ENCODE measurements at regions not wholly inside any gene's neighbourhood (a gene's known extent, or its start where the extent isn't known, plus 50 kb on each side); places are given as distances from the start of the nearest gene placed in this dataset.
"Not testable (repeated sequence)": the region's sequence is repeated elsewhere in the genome, so short reads cannot be mapped to it uniquely, and the experiment has no call there.

DNA sequence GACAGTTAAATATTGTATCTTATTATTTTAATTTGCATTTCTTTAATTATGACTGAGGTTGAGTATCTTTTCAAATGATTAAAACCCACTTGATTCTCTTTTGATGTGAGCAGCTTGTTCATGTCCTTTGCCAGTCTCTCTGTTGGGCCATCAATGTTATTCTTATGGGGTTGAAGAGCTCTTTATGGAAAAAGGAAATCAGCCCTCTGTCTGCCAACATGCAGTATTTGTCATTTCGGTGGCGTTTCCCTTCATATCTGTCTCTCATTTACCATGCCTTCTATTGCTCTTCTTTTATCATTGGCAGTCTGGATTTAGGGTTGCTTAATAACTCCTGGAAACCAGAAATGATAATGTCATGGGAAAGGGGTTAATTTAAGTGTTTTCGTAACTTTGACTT lies 340.7 kb upstream of the DNAJC19 start:
- no peak for DNase-seq (ENCODE audit: low read depth)

- no peak for DNase-seq (ENCODE audit: low read depth)
Measured at GRCh38 chr3:181329024-181329423, 339.5 kb upstream of the DNAJC19 start.

DNA sequence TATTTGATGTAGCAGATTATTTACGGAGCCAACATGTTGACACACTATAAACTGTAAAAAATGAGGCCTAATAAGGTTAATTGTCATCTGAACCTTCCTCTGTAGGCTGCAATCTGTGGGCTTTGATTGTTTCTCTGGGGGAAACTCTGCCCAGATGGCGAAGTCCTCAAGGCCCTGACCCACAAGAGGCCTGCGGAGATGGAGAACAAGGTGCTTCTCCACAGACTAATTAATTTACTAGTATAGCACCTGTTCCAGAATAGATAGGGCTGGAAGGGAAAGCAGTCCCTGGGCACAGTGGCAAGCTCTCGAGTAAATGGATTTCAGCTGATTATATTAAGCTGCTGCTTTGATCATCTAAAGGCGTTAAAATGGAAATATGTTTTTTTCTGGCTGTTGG lies 338.8 kb upstream of the DNAJC19 start:
- DNase-seq (ENCODE audit: low read depth), result no peak

DNA sequence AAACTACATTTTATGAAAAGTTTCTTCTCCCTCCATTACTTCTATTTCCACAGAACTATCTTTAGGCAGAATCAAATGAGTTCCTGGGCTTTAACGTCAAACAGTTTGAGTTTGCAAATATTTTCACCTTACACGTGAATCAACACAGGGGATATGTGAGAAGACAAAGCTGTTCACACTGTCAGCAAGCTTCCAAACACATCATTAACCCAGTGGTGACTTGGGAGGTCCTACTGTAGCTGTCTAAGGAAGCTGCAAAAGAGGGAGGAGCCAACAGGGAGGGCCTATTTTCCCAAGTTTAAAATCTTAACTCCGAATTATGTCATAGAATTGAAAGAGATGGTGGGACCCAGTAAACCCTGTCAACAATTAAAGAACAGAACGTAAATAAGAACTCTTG lies 337.8 kb upstream of the DNAJC19 start:
- DNase-seq (ENCODE audit: low read depth), result no peak

DNA sequence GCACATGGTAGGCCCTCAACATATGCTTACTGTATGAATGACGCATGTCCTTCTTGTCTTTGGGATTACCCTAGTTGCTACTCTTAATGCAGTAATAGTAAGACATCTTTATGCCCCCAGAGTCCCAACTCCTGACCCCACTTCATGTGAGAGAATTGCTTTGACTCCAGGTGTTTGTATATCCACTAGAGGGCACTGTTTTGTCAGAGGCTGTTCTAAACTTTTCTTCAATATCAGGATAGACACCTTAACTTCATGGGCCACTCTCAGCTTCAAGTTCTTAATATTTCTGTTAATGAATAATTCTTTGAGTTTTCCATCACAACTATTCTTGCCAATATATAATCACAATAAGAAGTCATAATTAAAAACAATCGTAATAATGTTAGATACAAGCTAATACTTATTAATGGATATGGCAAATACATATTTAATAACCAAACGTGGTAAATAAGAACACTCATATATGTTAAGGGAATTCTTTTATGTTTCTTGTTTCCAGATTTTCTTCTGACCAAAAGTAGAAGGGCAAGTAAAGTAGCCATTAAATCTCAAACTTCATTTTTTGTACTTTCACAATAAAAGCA lies 337.2 kb upstream of the DNAJC19 start:
- no peak for DNase-seq (ENCODE audit: low read depth)

DNA sequence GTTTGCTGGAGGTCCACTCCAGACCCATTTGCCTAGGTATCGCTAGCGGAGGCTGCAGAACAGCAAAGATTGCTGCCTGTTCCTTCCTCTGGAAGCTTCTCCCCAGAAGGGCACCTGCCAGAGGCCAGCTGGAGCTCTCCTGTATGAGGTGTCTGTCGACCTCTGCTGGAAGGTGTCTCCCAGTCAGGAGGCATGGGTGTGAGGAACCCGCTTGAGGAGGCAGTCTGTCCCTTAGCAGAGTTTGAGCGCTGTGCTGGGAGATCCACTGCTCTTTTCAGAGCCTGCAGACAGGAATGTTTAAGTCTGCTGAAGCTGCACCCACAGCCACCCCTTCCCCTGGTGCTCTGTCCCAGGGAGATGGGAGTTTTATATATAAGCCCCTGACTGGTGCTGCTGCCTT lies 335.0 kb upstream of the DNAJC19 start:
- DNase-seq (ENCODE audit: low read depth), result not testable (repeated sequence)

- DNase-seq (ENCODE audit: low read depth), result no peak
Measured at GRCh38 chr3:181318321-181318720, 328.8 kb upstream of the DNAJC19 start.

- DNase-seq (ENCODE audit: low read depth), result no peak
Measured at GRCh38 chr3:181317508-181317907, 328.0 kb upstream of the DNAJC19 start.

GRCh38 chr3:181316482-181316881 lies 326.9 kb upstream of the DNAJC19 start:
- DNase-seq (ENCODE audit: low read depth), result no peak

- no peak for DNase-seq (ENCODE audit: low read depth)
Measured at GRCh38 chr3:181313335-181313734, 323.8 kb upstream of the DNAJC19 start.

GRCh38 chr3:181311186-181311585 lies 321.6 kb upstream of the DNAJC19 start:
- DNase-seq (ENCODE audit: low read depth), result no peak

DNA sequence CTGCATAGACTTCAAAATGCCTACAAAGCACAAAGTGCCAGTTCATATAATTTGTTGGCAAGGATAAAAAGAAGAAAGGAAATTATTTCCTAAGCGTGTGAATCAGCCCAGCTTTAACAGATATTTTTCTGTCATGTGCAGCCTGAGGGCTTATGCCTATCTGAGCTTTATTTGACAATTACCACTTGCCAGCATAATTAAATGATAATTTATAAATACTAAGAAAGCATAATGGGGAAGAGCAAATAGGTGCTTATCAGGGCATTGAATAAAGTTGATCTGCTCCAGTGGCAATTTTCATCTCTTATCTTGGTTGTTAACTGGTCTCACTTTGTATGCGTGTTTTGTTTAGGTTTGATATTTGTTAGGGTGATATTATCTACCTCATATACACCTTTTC lies 313.4 kb upstream of the DNAJC19 start:
- DNase-seq (ENCODE audit: low read depth), result no peak

DNA sequence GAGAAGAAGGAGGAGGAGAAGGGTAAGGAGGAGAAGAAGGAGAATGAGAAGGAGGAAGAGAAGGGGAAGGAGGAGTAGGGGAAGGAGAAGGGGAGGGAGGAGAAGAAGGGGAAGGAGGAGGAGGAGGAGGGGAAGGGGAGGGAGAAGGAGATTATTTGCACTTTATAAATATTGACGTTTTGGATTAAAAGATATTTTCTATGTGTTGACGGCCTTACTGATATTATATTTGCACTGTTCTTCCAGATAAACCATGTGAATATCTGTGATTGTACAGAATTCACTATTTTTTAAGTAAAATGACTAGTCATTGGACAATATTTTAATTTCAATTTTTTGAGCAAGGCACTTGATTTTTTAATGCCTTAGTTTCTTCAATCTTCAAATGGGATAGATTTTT lies 310.5 kb upstream of the DNAJC19 start:
- no peak for DNase-seq (ENCODE audit: low read depth)

DNA sequence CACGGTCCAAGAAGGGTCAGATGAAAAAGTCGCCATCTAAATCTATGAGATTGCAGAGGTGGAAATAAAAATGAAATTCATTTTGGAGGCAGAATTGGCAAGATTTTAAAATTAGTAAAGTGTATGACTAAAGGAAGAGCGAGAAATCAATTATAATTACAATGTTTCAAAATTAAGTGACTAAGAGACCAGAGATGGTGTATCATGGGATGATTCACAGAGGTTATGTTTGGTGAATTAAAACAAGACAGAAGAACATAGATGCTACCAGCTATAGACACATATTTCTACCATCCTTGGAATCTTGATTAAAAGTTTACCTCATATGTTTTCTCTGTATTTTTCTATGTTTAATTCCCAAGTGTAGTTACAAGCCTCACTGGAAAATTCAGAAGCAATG lies 308.9 kb upstream of the DNAJC19 start:
- DNase-seq (ENCODE audit: low read depth), result no peak

DNA sequence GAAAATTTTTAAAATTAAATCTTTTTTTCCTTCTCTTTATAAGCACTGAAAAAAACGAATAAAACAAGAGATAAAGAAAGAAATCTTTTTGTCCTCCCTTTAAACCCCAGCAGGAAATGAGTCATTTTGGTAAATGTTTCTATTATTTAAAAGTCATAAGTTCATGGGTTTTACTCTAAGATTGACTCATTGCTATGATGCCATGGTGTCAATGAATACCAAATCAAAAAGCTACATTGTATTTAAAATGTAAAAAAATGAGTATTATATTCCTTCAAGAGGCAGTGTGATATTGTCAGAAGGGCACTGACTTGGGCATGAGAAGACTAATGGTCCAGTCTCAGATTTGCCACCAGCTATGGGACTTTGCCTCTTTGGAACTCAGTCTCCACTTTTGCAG lies 303.4 kb upstream of the DNAJC19 start:
- no peak for DNase-seq (ENCODE audit: low read depth)

DNA sequence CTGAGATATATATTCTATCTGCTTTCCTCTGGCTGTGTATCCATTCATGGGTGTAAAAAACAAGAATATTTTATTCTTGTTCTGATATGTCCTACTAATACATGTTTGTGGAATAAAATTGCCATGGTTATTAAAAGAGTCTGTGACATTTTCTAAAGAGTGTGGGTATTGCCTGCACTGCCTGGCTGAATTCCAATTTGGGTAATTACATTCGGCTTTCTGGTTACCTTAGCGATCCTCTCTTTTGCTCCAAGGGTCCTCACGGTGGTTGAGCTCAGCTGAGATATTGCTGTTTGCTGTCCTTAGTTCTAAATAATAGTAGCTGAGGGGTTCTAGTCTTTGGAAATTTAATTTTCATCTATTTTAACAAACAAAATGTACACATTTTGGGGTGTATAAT lies 301.4 kb upstream of the DNAJC19 start:
- no peak for DNase-seq (ENCODE audit: low read depth)

DNA sequence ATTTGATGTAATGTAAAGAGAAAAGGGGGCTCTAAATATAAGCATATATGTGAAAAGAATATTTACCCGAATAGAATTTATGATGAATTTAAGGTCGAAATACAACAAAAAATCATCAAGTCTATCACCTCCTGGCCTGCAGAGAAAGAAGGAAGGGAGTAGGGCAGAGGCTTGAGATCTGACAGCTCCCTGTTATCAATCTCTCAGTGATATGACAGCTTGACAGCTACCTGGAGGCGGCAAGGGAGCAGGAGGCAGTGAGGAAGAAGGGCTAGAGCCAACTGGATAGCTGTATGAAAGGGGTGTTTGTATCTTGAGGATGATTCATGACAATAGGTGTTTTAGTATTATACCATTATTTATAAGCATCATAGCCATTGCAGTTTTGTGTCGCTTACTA lies 299.8 kb upstream of the DNAJC19 start:
- no peak for DNase-seq (ENCODE audit: low read depth)

DNA sequence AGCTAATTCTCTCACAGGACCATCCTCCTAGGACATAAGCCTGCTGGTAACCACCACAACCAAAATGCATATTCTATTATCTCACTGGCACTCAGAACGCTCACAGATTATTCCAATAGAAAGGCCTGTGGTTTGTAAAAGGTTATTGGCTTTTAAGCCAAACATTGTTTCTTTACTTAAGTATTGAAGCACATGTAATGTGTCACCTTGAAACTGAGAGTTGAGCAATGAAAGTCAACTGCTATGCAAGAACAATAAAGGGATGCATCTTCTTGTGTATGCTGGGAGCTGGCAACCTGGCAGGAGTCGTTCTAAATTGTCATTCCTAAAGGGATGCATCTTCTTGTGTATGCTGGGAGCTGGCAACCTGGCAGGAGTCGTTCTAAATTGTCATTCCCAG lies 298.6 kb upstream of the DNAJC19 start:
- DNase-seq (ENCODE audit: low read depth), result no peak

- no peak for DNase-seq (ENCODE audit: low read depth)
Measured at GRCh38 chr3:181279239-181279565, 289.7 kb upstream of the DNAJC19 start.

- no peak for DNase-seq (ENCODE audit: low read depth)
Measured at GRCh38 chr3:181278468-181279238, 289.1 kb upstream of the DNAJC19 start.

DNA sequence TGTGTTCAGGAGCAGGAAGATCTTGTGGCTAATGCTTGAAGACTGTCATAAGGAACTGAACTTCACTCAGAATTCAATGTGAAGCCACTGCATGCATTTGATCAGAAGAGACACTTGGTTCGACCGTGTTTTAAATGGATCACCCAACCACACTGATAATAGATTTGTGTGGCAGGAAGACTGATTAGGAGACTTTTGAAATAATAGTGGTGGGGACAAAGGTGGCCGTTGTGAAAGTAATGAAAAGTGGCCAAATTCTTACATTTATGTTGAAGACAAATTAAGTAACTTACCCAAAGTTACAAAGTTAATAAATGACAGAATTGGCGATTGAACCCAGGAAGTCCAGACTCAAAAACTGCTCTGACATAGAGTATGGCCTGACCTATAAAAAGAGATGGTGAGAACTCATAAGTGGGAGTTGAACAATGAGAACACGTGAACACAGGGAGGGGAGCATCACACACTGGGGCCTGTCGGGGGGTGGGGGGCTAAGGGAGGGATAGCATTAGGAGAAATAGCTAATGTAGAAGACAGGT lies 286.9 kb upstream of the DNAJC19 start:
- no peak for DNase-seq (ENCODE audit: low read depth)

DNA sequence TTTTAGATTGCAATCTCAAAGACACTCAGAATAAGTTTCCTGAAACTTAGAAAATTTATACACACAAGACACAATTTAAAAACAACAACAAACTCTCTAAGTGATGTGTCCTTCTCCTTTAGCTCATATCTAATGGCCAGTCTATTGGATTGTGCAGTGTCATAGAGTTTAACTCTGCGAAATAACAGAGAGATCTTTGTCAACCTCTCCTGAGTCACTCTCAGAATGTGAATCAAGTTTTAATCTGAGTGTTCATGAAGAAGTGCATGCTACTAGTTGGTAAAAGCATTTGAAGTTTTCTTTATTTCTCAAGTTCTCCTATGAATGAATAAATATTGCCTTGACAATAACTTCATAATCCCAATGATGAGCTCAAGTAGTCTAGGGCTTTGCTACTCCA lies 284.5 kb upstream of the DNAJC19 start:
- DNase-seq (ENCODE audit: low read depth), result no peak

- DNase-seq (ENCODE audit: low read depth), result no peak
Measured at GRCh38 chr3:181267312-181267711, 277.8 kb upstream of the DNAJC19 start.

DNA sequence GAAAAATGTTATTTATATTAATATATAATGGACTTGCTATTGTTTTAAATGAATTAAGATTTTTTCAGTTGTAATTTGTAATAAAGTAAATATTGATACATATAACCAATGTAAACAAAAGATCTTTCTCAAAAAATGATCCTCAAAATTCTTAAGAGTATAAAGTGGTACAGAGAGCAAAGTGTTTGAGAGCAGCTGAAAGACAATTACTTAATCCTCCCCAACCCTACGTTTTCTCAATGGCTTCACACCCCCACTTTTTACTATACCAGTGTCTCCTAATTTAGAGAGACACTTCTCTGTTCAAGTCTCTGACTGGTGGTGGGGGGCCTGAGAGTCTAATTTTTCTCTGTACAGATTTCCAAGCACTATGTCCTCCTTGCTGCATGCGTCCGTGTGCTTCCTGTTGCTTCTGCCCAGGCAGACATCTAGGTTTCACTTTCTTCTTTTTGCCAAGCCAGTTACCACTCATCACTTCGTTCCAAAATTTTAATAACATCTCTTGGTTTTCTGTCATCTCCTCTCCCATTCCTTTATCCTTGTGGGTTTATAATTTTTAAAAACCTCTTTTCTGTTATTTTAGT lies 276.3 kb upstream of the DNAJC19 start:
- DNase-seq (ENCODE audit: low read depth), result no peak
